HG02759 (cell line): ENCODE measurements at regions not wholly inside any gene's neighbourhood (a gene's known extent, or its start where the extent isn't known, plus 50 kb on each side); places are given as distances from the start of the nearest gene placed in this dataset.
"Not testable (repeated sequence)": the region's sequence is repeated elsewhere in the genome, so short reads cannot be mapped to it uniquely, and the experiment has no call there.

Experiments used
- ATAC-seq: cut with Tn5 transposase; IDR thresholded peaks from one replicate; pipeline ENCODE4 v1.9.1; 2021; ENCODE audit warnings: mild to moderate bottlenecking, moderate library complexity; ENCODE audit not compliant: unreplicated experiment

- ATAC-seq = no peak
Observed at GRCh38 chr7:67463983-67464382, 467.4 kb downstream of the TYW1 start.

- no peak for ATAC-seq
Observed at GRCh38 chr7:67466109-67466508, 469.5 kb downstream of the TYW1 start.

- no peak for ATAC-seq
Observed at GRCh38 chr7:67470256-67470751, 473.7 kb downstream of the TYW1 start.

- no peak for ATAC-seq
Observed at GRCh38 chr7:67475293-67475692, 478.7 kb downstream of the TYW1 start.

- ATAC-seq = no peak
Observed at GRCh38 chr7:67478066-67478465, 481.4 kb downstream of the TYW1 start.

GRCh38 chr7:67484244-67484751, 487.7 kb downstream of the TYW1 start:
- no peak for ATAC-seq

GRCh38 chr7:67486401-67486800, 489.8 kb downstream of the TYW1 start:
- ATAC-seq = no peak

GRCh38 chr7:67487316-67487715, 490.7 kb downstream of the TYW1 start:
- no peak for ATAC-seq

GRCh38 chr7:67489881-67490280, 493.2 kb downstream of the TYW1 start:
- no peak for ATAC-seq

- ATAC-seq = no peak
Observed at GRCh38 chr7:67493366-67493765, 496.7 kb downstream of the TYW1 start.

- no peak for ATAC-seq
Observed at GRCh38 chr7:67496589-67496988, 500.0 kb downstream of the TYW1 start.

- ATAC-seq = not testable (repeated sequence)
Observed at GRCh38 chr7:67497914-67498313, 501.3 kb downstream of the TYW1 start.

- ATAC-seq = no peak
Observed at GRCh38 chr7:67502929-67503328, 506.3 kb downstream of the TYW1 start.

GRCh38 chr7:67505449-67505848, 508.8 kb downstream of the TYW1 start:
- ATAC-seq = no peak

- ATAC-seq = no peak
Observed at GRCh38 chr7:67512481-67512880, 515.8 kb downstream of the TYW1 start.

GRCh38 chr7:67518580-67518979, 521.9 kb downstream of the TYW1 start:
- no peak for ATAC-seq

GRCh38 chr7:67519171-67519570, 522.5 kb downstream of the TYW1 start:
- ATAC-seq = no peak

- ATAC-seq = no peak
Observed at GRCh38 chr7:67522504-67522903, 525.9 kb downstream of the TYW1 start.

- ATAC-seq = no peak
Observed at GRCh38 chr7:67523713-67524112, 527.1 kb downstream of the TYW1 start.

GRCh38 chr7:67525588-67525987, 529.0 kb downstream of the TYW1 start:
- no peak for ATAC-seq

GRCh38 chr7:67535241-67535989, 538.8 kb downstream of the TYW1 start:
- no peak for ATAC-seq

GRCh38 chr7:67542916-67543315, 546.3 kb downstream of the TYW1 start:
- no peak for ATAC-seq
